AG04449 (cell line): ENCODE measurements at regions not wholly inside any gene's neighbourhood (a gene's known extent, or its start where the extent isn't known, plus 50 kb on each side); places are given as distances from the start of the nearest gene placed in this dataset.

Experiments used
- CTCF ChIA-PET: fragments of 350-600 bp; formaldehyde crosslinking; extraction: SDS; loops from one replicate; lab custom pipeline; 2021; ENCODE audit warnings: antibody characterized with exemption; lab: Yijun Ruan, JAX
- POLR2A ChIA-PET: fragments of 400-600, 350-600 bp; formaldehyde crosslinking; extraction: SDS; loops from one replicate; lab custom pipeline; 2020; ENCODE audit warnings: antibody characterized with exemption, inconsistent platforms; lab: Yijun Ruan, JAX
- DNase-seq: peaks from one replicate; pipeline ENCODE4 v3.0.0-alpha.2; 2010; ENCODE audit warnings: low read depth, low spot score
- H3K4me3 ChIP-seq: 2 replicates; pipeline ENCODE4 v1.5.1; 2011; ENCODE audit warnings: low read depth, mild to moderate bottlenecking, control low read depth, low read length
- CTCF ChIP-seq: IDR thresholded peaks from one replicate; pipeline ENCODE4 v1.5.1; 2011; ENCODE audit warnings: mild to moderate bottlenecking, moderate library complexity, low read length, control low read depth, inconsistent platforms; ENCODE audit not compliant: insufficient read depth; ENCODE audit errors: missing control alignments

DNA sequence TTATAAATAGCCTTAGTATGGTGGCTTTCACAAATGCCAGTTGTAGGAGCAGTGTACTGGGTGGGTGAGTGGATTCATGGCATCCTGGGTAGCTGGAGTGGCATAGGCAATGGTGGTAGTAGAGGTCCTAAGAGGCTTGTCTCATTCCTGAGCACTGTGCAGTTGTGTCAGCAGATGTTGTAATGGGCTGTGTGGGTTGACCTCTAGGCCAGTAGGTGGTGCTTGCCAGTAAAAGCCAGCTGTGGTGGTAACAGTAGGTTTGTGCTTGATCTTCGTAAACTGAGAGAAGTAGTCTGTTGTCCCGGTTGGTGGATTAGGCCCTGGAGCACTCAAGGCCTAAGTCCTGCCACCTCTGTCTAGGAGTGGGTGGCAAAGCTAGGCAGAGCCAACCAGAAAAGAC is 149.7 kb upstream of the SUCLG2 start:
- ChIA-PET POLR2A (no interaction called here), CTCF (no interaction called here)
- no peak for TF ChIP-seq CTCF
- no peak overlapping the region for H3K4me3 ChIP-seq
- DNase-seq: no peak

GRCh38 chr3:67798412-67798811 is 144.0 kb upstream of the SUCLG2 start:
- ChIA-PET CTCF (no interaction called here), POLR2A (no interaction called here)
- DNase-seq: no peak
- no peak overlapping the region for H3K4me3 ChIP-seq
- no peak for TF ChIP-seq CTCF

DNA sequence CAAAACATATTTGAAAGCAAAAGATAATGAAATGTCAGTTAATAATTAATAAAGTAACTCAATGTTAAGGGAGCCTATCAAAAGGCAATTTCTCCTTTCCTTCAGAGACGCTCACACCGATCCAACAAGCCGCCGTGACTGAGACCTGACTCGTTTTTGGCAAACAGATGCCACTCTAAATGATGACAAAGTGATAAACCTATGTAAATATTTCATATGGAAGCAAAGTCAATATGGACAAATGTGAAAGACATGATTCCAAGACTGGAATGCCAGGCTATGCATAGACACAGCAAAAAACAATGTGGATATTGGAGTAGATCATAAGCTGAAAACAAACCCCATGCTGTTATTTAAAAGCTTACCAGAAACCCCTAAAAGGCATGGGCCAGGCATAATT is 137.2 kb upstream of the SUCLG2 start:
- ChIA-PET POLR2A (no interaction called here), CTCF (interaction anchor here (1.4 to 5.9 kb wide), 10 partner anchors 10 to 681 kb away, joined by 3 to 141 read pairs (median 5); no protein-coding TSS in a partner anchor)
- no peak for DNase-seq
- H3K4me3 ChIP-seq: no peak overlapping the region
- TF ChIP-seq CTCF: no peak

DNA sequence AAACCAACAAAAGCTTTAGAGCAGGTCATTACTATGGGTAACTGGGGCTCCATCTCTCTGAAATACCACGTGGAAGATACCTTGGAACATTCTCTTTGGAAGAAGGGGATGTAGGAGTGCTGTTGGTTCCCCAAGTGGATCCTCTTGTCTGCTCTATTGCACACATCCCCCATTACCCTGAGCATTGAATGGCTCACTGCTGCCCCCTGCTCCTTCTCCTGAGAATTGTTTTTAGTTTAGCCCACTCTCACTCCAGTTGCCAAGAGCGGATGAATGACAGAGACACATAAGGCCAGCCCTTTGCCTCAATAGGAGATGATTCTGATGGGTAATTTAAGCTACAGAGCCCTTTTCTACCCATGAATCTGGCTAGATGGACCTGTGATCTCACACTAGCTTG is 135.6 kb upstream of the SUCLG2 start:
- CTCF ChIA-PET: interaction anchor here (0.7 to 5.9 kb wide), 30 partner anchors 8 to 1087 kb away, joined by 3 to 141 read pairs (median 4); no protein-coding TSS in a partner anchor
- no peak for DNase-seq
- H3K4me3 ChIP-seq: no peak overlapping the region
- POLR2A ChIA-PET: no interaction called here
- TF ChIP-seq CTCF: peak; percentile 67

DNA sequence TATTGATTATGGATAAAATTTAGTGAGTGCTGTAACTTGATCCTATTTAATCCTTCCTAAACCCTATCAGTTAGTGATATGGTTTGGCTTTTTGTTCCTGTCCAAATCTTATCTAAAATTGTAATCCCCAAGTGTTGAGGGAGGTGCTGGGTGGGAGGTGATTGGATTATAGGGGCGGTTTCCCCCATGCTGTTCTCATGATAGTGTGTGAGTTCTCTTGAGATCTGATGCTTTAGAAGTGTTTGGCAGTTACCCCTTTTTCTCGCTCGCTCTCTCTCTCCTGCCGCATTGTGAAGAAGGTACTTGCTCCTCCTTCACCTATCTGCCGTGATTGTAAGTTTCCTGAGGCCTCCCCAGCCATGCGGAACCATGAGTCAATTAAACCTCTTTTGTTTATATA is 134.0 kb upstream of the SUCLG2 start:
- DNase-seq: no peak
- CTCF ChIA-PET: interaction anchor here (1.4 to 5.9 kb wide), 3 partner anchors 406 to 678 kb away, joined by 7 to 141 read pairs (median 32); no protein-coding TSS in a partner anchor
- POLR2A ChIA-PET: no interaction called here
- no peak for TF ChIP-seq CTCF
- H3K4me3 ChIP-seq: no peak overlapping the region

GRCh38 chr3:67783281-67784250 is 129.2 kb upstream of the SUCLG2 start:
- no peak for TF ChIP-seq CTCF
- no peak overlapping the region for H3K4me3 ChIP-seq
- no peak for DNase-seq
- POLR2A ChIA-PET: no interaction called here
- CTCF ChIA-PET: interaction anchor here (0.9 to 1.6 kb wide), 2 partner anchors 399 to 401 kb away, joined by 3 to 4 read pairs; no protein-coding TSS in a partner anchor
